Activated naive CD4-positive, alpha-beta T cell treated with Interleukin-2 at 50 U/mL for 16 hours (primary cell): ENCODE measurements at regions not wholly inside any gene's neighbourhood (a gene's known extent, or its start where the extent isn't known, plus 50 kb on each side); places are given as distances from the start of the nearest gene placed in this dataset.

Source experiments
- DNase-seq: peaks from one replicate; pipeline ENCODE4 v3.0.0-alpha.2; 2020

GRCh38 chr10:131764929-131765328 lies 135.9 kb upstream of the PPP2R2D start:
- no peak for DNase-seq

- DNase-seq: no peak
Measured at GRCh38 chr10:131766096-131766495, 134.7 kb upstream of the PPP2R2D start.

GRCh38 chr10:131767716-131768115 lies 133.1 kb upstream of the PPP2R2D start:
- DNase-seq: no peak

GRCh38 chr10:131769571-131770410 lies 131.0 kb upstream of the PPP2R2D start:
- DNase-seq: no peak

- DNase-seq: no peak
Measured at GRCh38 chr10:131770946-131771633, 129.7 kb upstream of the PPP2R2D start.

- no peak for DNase-seq
Measured at GRCh38 chr10:131771634-131772358, 129.0 kb upstream of the PPP2R2D start.

GRCh38 chr10:131772441-131772840 lies 128.4 kb upstream of the PPP2R2D start:
- DNase-seq: no peak

- no peak for DNase-seq
Measured at GRCh38 chr10:131773370-131774343, 127.2 kb upstream of the PPP2R2D start.

GRCh38 chr10:131774681-131775085 lies 126.1 kb upstream of the PPP2R2D start:
- no peak for DNase-seq

GRCh38 chr10:131775433-131775832 lies 125.4 kb upstream of the PPP2R2D start:
- no peak for DNase-seq

GRCh38 chr10:131775833-131776232 lies 125.0 kb upstream of the PPP2R2D start:
- no peak for DNase-seq

GRCh38 chr10:131776496-131776895 lies 124.3 kb upstream of the PPP2R2D start:
- DNase-seq: no peak

GRCh38 chr10:131777162-131777561 lies 123.6 kb upstream of the PPP2R2D start:
- DNase-seq: no peak

- no peak for DNase-seq
Measured at GRCh38 chr10:131777921-131778320, 122.9 kb upstream of the PPP2R2D start.

GRCh38 chr10:131778385-131778784 lies 122.4 kb upstream of the PPP2R2D start:
- no peak for DNase-seq

- DNase-seq: no peak
Measured at GRCh38 chr10:131778842-131779241, 122.0 kb upstream of the PPP2R2D start.

- DNase-seq: no peak
Measured at GRCh38 chr10:131779661-131780394, 121.0 kb upstream of the PPP2R2D start.

- no peak for DNase-seq
Measured at GRCh38 chr10:131781076-131781475, 119.7 kb upstream of the PPP2R2D start.

GRCh38 chr10:131781791-131782190 lies 119.0 kb upstream of the PPP2R2D start:
- no peak for DNase-seq

GRCh38 chr10:131784363-131785120 lies 116.3 kb upstream of the PPP2R2D start:
- DNase-seq: no peak

GRCh38 chr10:131785121-131785460 lies 115.7 kb upstream of the PPP2R2D start:
- no peak for DNase-seq
